Amygdala (tissue), 56 donors: ENCODE measurements at regions not wholly inside any gene's neighbourhood (a gene's known extent, or its start where the extent isn't known, plus 50 kb on each side); places are given as distances from the start of the nearest gene placed in this dataset.
"Not testable (repeated sequence)": the region's sequence is repeated elsewhere in the genome, so short reads cannot be mapped to it uniquely, and the experiment has no call there.

Experiments
- DNase-seq, 56 donors: peaks; one replicate each; lab custom pipeline; 2025; lab: John Stamatoyannopoulos, UW

DNA sequence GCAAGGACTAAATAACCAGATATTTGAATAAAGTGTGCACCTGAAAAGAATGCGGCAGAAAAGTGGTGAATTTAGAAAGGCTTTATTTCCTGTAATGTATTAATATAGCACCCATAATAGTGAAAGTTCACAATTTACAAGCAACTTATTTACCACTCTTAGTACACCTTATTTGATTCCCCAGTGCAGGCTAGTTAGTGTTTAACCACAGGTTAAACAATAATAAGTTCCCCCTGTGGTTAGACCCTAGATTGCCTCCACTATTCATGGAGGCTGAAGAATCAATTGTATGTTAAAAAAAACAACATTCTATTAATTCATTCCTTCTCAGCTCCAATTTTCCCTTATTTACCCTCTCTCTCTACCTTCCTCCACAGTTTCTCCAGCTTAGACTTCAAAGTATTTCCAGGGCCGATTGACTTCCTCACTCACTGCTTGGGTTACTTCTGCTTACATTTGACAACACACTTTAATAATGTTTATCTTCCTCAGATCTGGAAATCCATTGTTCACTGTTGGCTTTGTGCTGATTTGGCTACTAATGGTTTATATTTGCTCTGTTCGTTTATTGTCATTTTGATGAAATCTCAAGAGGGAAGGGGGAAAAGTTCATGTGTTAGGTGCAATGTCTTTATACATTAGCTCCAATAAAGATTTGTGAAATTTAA lies 796.3 kb downstream of the BRINP3 start:
- DNase-seq: no peak

DNA sequence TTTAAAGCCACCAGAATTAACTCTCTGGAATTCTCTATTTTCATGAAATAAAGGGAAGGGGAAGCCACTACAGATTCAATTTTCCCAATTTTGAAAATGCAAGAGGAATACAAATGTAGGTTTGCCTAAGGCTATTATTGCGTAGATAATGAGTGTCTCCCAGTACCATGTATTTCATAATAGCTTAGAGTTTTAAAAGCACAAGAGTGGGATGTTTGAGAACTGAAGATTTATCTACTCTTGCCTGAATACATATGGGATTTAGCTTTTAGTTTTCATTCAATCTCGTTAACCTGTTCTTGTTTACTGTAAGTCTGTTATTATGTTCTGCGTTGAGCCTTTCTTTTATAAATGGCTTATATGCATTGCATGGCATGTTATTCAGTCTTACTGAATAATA lies 795.1 kb downstream of the BRINP3 start:
- no peak for DNase-seq

DNA sequence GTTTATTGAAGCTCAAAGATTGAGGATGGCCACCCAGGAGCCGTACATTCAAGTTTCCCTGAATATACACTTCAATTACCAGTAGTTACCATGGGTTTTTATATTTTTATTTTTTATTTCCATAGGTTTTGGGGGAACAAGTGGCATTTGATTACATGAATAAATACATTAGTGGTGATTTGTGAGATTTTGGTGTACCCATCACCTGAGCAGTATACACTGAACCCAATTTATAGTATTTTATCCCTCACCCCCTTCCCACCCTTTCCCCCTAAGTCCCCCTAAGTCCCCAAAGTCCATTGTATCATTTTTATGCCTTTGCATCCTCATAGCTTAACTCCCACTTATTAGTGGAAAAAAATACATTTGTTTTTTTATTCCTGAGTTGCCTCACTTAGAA lies 791.4 kb downstream of the BRINP3 start:
- no peak for DNase-seq

DNA sequence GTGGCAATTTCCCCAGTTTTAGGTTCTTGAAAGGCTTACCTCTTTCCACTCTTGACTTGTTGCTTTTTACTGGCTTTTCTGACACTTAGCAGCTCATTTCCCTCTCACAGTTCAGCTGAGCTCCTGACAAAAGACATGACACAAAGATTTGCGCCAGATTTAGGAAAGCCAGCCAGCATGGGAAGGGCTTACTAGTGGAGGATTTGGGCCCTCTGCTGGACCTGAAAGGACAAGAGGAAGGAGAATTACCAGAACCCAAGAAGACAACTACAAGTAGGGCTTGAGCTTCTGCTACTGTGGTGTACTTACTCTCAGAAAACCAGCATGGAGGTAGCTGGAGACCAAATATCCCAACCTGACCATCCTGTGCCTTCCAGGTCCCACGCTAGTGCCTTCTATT lies 784.5 kb downstream of the BRINP3 start:
- DNase-seq: no peak

DNA sequence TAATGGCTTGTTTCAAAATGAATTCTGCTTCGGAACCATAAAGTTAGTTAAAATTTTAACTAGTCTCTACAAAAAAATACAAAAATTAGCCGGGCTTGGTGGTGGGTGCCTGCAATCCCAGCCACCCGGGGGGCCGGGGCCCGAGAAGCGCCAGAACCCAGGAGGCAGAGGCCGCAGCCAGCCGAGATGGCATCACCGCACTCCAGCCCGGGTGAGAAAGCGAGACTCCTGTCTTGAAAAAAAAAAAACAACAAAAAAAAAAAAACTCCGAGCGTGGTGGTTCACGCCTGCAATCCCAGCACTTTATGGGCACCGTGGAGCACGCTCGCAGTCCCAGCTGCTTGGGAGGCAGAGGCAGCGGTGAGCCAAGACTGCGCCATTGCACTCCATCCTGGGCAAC lies 781.4 kb downstream of the BRINP3 start:
- DNase-seq: no peak

DNA sequence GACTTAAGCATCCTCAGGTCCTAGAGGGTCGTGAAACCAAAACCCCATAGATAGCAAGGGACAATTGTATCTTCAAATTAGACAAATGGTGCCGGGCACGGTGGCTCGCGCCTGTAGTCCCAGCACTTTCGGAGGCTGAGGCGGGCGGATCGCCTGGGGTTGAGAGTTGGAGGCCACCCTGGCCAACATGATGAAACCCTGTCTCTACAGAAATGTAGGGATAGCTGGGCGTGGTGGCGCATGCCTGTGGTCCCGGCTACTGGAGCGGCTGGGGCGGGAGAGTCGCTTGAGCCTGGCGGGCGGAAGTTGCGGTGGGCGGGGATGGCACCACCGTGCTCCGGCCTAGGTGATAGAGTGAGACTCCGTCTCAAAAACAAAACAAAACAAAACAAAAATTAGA lies 780.6 kb downstream of the BRINP3 start:
- no peak for DNase-seq

DNA sequence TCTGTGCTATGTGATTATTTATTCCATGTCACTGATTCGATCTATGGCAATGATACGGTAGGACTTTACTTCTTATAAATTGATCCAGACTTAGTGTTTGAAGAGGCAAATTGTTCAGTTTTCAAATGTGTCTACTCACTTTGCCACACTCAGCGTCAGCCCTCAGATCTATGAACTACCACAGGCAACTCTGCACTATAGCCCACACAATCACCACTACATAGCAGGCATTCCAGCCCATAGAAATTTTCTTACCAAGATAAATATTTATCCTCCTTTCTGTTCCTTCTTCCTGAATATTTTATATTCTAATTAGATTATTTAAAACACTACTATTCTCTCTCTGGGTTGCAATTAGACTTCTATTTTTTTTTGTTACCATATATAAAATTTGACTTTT lies 776.1 kb downstream of the BRINP3 start:
- DNase-seq: no peak

DNA sequence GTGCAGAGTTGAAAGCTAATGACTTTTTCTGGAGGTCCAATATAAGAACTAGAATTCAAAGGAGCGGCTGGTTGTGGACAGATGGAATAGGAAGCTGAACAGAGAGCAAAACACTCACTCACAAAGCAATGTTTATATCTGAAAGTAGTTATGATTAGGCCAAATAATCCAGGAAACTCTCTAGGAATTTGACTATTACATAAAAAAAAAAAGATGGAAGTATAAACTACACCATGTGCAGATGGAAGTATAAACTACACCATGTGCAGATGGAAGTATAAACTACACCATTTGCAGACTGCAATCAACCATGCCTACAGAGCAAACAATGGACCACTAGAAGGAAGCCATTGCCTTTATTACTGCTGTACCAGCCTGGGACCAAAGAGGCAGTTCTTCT lies 771.1 kb downstream of the BRINP3 start:
- DNase-seq: no peak

DNA sequence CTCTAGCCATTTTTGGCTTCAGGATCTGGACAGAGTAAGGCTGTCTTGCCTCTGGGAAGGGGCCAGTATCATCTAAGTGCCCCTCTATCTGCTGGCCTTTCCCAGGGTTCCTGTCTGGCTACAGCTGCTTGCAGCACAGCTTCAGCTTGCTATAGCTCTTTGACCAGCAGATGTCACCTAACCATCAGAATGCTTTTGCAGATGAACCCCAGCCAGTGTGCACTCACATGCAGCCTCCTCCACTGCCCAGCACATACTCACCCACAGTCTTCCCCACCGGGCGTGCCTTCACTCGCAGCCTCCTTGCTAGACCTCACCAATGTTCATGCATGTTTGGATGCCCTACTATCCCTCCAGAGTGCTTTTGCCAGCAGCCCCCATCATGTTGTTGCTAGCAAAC lies 769.0 kb downstream of the BRINP3 start:
- DNase-seq: no peak

DNA sequence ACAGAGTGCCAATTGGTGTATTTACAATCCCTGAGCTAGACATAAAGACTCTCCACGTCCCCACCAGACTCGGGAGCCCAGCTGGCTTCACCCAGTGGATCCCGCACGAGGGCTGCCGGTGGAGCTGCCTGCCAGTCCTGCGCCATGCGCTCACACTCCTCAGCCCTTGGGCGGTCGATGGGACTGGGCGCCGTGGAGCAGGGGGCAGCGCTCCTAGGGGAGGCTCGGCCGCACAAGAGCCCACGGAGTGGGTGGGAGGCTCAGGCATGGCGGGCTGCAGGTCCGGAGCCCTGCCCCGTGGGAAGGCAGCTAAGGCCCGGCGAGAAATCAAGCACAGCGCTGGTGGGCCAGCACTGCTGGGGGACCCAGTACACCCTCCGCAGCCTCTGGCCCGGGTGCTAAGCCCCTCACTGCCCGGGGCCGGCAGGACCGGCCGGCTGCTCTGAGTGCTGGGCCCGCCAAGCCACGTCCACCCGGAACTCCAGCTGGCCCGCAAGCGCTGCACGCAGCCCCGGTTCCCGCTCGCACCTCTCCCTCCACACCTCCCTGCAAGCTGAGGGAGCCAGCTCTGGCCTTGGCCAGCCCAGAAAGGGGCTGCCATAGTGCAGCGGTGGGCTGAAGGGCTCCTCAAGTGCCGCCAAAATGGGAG lies 759.4 kb downstream of the BRINP3 start:
- DNase-seq: not testable (repeated sequence)

DNA sequence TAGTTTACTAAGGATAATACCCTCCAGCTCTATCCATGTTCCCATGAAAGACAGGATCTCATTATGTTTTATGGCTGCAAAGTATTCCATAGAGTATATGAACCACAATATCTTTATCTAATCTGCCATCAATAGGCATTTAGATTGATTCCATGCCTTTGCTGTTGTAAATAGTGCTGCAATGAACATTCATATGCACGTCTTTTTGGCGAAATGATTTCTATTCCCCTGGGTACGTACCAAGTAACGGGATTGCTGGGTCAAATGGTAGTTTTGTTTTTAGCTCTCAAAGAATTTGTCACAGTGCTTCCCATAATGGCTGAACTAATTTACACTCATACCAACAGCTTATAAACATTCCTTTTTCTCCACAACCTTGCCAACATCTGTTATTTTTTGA lies 750.9 kb downstream of the BRINP3 start:
- no peak for DNase-seq

DNA sequence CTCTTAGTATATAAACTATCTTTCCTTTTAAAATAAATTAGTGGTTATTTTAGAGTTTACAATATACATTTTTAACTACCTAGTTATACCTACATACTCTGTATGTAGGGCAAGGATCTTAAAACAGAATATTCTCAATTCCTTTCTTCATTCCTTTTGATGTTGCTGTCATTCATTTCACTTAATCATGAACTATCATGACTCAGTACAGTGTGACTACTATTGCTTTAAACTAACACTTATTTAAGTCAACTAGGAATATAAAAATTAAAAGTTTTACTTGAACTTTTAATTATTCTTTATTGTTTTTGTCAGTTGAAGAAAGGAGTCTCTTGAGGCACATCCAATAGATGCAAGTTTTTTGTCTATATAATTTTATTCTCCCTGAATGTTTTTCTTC lies 726.4 kb downstream of the BRINP3 start:
- DNase-seq: no peak

DNA sequence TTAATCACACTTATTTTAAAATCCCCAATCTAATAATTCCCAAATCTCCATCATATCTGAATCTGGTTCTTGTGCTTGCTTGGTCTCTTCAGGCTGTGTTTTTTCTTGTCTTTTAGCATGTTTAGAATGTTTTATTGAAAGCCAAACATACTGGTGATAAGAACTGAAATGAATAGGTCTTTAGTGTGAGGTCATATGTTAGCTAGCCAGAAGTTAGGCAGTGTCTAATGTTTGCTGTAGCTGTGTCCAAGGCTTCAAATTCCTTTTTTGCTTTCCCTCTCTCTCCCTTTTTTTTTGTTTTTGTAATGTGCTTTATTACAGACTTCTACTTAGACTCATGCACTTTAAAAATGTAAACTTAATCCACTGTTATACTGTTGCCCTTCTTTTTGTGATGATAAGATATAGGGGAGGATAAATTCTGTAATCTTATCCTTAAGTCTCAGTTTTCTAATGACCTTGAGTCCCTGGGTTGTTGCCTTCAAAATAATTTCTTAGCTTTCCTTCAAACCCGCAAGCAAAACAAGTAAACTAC lies 725.1 kb downstream of the BRINP3 start:
- DNase-seq: no peak

DNA sequence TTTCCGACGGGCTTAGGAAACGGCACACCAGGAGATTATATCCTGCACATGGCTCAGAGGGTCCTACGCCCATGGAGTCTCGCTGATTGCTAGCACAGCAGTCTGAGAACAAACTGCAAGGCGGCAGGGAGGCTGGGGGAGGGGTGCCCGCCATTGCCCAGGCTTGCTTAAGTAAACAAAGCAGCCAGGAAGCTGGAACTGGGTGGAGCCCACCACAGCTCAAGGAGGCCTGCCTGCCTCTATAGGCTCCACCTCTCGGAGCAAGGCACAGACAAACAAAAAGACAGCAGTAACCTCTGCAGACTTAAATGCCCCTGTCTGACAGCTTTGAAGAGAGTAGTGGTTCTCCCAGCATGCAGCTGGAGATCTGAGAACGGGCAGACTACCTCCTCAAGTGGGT lies 722.6 kb downstream of the BRINP3 start:
- DNase-seq: not testable (repeated sequence)

DNA sequence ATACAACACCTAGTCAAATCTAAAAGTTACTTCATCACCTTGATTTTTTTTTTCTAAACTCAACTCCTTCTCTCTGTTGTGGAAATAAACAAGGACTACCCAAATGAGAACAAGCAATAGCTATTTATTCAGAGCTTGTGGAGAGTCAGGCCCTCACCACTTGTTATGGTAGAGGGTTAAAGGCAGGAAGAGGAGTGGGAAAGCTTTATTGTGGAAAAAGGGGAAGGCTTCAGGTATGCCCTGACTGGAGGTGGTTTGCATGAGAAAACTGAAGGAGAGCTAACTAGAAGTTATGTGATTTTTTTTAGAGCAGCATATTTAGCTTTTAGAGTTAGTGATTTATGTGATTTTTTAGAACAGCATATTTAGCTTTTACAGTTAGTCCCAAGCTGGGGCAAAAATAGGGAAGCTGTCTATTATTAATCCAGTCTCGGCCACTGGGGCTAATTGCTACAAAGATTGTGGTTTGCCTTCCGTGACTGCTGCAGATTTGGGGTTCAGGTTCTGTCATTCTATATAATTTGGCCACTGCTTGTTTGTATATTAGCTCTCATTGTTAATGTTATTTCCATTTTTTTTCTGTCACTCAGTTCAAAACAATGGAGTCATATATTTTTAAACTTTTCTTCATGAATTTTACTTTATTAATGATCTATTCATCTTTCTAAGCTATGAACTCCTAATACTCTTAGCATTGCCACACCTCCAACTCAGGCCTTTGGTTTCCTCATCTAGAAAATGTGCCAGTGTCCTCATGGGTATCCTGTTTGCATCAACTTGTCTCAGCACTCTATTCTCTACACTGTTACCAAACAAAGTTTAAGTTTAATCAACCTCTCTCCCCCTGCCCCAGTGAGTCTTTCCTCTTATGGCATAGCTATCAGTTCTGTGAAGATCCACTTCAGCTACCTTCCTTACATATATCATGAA lies 713.0 kb downstream of the BRINP3 start:
- DNase-seq: no peak

DNA sequence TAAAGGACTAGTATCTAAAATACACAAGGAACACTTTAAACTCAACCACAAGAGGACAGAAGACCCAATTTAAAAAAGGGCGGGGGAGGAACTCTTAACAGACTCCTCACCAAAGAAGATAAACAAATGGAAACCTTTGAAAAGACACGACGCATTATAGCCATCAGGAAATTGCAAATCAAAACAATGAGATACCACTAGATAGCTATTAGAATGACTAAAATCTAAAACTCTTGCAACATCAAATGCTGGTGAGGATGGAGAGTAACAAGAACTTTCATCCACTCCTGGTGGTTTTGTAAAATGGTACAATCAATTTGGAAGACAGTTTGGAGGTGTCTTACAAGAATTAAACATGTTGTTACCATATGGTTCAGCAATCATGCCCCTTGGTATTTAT lies 708.2 kb downstream of the BRINP3 start:
- DNase-seq: no peak

DNA sequence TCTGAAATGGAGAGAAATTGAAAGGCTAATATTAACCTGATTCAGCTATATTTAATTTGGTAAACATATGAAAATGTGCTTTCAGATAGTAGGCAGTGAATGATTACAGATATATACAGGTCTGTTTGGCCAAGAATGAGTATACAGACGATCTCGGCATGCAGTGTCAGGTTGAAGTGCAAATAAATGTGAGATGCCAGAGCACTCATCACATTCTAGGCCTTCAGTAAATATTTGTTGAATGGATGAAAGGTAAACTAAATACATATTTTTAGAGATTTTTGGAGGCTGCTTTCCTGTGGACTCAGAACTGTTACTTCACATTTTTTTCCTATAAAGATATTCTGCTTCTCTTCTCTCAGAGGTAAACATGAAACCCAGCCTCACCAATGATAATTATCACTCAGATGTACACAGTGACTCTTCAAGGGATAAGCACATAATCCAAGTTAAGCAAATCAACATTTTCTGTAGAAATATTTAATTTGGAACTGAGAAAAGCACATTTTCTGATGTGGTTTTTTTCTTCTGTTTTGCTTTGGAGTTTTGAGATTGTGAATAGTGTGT lies 702.9 kb downstream of the BRINP3 start:
- DNase-seq: no peak

DNA sequence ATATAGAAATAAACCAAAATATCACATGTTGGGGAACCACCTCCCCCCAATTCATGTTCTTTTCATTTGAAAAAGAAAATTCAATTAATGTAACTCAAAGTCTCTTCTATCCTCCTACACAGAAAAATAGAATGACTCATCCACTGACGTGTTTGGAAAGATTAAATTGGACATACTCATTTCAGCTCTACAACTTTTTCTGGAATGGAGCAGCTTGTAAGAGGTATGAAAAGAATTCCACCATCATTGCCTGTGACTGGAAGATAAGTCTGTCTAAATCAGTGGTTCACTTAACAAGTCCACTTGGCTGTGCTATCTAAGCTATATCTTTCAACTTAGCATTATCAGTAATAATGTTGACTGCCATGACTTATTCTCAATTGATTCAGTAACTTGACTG lies 702.3 kb downstream of the BRINP3 start:
- DNase-seq: no peak

DNA sequence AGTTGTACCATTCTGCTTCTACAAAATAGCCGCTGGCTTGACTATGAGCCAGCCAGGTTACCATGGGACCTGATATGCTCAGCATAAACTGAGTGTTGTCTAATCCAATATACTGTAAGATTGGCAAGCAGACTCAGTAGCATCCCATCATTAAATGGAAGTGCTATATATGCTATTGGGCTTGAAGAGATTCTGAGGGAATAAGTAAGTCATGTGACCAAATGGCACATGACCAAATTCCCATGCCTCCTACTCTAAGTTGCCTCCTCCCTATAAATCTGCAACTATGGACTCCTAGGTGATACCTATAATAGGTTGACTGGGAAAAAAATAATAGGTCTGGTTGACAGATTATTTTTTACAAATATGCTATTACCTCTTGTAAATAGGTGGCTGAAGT lies 698.6 kb downstream of the BRINP3 start:
- DNase-seq: no peak

DNA sequence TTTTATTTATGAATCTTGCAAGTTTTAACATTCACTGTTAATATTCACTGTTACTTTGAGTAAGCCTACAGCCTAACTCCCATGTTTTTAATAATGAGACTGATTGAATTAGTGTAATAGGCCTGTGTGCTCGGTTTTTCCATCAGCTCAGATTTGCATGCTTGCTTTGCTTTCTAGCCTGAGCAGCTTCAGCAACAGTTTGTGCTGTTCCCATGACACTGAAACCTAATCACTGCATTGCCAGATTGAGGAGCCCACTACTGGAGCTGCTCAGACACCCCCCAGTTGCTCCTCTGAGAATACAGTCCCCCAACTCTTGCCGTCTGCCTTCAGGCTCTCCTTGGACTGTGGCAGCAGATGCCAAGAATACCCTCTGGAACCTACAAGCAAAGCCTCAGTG lies 695.4 kb downstream of the BRINP3 start:
- no peak for DNase-seq

DNA sequence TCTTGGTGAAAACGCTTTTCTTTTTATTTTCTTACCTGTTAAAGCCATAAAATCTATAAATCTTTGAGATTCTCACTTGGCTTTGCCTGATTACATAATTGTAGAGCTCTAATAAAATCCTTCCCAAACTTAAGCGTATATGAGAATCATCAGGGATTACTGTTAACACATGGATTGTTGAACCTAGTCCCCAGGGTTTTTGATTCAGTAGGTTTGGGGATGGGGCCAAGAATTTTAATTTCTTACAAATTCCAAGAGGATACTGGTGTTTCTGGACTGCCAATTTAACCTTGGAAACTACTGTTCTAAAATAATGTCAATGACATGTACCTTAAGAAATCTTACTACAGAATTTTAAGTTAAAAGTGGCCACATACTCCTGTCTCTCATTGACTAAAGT lies 694.2 kb downstream of the BRINP3 start:
- no peak for DNase-seq
